ENCODE measurements at regions not wholly inside any gene's neighbourhood (a gene's known extent, or its start where the extent isn't known, plus 50 kb on each side); places are given as distances from the start of the nearest gene placed in this dataset.
"Not testable (repeated sequence)": the region's sequence is repeated elsewhere in the genome, so short reads cannot be mapped to it uniquely, and the experiment has no call there.

DNA sequence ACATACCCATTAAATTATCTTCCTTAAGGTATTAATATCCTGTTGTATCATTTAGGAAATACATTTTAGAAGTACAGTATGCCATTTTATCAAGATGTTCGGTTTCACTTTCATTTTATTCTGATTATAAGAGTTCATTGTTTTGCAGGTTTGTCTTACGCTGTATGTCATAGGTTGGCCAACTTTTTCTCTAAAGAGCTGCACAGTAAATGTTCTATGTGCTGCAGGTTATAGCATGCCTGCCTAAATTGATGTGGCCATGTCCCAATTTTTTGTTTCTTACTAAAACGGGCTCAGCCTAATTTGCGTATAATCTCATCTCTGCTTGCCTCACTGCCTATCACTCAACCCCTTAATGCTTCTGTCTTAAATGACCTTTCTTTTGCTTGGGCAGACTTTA, 126.4 kb downstream of the USP22 start:
- Histone ChIP-seq H3K4me3 (ENCODE audit: insufficient read depth, low read depth, low read length) (no peak overlapping the region), H3K36me3 (replicated peaks; ENCODE audit: control insufficient read depth, insufficient read depth, low read length) (no peaks in the 10 kb centered on the region), H3K27me3 (ENCODE audit: control insufficient read depth, insufficient read depth, low read length) (no peaks in the 10 kb centered on the region)
- DNase-seq = no peak

DNA sequence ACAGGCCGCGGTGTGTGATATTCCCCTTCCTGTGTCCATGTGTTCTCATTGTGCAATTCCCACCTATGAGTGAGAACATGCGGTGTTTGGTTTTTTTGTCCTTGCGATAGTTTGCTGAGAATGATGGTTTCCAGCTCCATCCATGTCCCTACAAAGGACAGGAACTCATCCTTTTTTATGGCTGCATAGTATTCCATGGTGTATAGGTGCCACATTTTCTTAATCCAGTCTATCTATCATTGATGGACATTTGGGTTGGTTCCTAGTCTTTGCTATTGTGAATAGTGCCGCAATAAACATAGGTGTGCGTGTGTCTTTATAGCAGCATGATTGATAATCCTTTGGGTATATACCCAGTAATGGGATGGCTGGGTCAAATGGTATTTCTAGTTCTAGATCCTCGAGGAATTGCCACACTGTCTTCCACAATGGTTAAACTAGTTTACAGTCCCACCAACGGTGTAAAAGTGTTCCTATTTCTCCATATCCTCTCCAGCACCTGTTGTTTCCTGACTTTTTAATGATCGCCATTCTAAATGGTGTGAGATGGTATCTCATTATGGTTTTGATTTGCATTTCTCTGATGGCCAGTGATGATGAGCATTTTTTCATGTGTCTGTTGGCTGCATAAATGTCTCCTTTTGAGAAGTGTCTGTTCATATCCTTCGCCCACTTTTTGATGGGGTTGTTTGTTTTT, 125.1 kb downstream of the USP22 start:
- not testable (repeated sequence) for H3K36me3 ChIP-seq (replicated peaks; ENCODE audit: control insufficient read depth, insufficient read depth, low read length); H3K4me3 ChIP-seq (ENCODE audit: insufficient read depth, low read depth, low read length); H3K27me3 ChIP-seq (ENCODE audit: control insufficient read depth, insufficient read depth, low read length); DNase-seq

DNA sequence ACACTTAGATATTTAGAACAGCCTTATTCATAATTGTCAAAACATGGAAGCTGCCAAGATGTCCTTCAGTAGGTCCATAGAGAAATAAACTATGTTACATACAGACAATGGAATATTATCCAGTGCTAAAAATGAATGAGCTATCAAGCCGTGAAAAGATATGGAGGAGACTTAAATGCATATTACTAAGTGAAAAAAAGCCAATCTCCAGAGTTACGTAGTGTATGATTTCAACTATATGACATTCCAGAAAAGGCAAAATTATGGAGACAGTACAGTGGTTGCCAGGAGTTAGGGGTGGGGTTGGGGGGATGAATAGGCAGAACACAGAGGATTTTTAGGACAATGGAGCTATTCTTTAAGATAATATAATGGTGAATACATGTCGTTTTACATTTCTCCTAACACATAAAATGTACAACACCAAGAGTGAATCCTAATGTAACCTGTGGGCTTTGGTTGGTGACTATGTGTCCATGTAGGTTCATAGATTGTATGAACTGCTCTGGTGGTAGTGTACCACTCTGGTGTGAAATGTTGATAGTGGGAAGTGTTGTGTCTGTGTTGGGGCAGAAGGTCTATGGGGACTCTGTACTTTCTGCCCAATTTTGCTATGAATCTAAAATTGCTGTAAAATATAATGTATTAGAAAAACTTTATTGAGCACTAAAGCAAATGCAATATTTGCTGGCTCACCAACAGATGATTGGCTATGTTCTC, 122.6 kb downstream of the USP22 start:
- Histone ChIP-seq H3K4me3 (ENCODE audit: insufficient read depth, low read depth, low read length) (no peak overlapping the region), H3K36me3 (replicated peaks; ENCODE audit: control insufficient read depth, insufficient read depth, low read length) (no peaks in the 10 kb centered on the region), H3K27me3 (ENCODE audit: control insufficient read depth, insufficient read depth, low read length) (no peaks in the 10 kb centered on the region)
- no peak for DNase-seq

DNA sequence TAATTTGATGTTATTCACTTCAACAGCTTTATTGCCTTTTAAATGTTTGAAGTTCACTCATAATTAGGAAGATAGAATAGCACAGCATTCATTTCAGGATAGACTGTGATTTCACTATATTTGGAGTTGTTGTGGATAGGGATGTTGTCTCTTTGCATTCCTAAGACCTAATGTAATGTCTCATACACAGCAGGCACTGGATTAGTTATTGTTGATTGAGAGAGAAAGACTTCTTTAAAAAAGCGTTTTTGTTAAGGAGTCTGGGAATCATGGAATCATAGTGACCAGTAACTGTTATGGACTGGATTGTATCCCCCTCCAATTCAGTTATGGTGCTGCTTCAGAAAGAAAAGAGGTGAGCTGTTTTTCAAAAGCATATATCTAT, 122.0 kb downstream of the USP22 start:
- DNase-seq = no peak
- H3K36me3 ChIP-seq (replicated peaks; ENCODE audit: control insufficient read depth, insufficient read depth, low read length) = no peaks in the 10 kb centered on the region
- H3K4me3 ChIP-seq (ENCODE audit: insufficient read depth, low read depth, low read length) = no peak overlapping the region
- no peaks in the 10 kb centered on the region for H3K27me3 ChIP-seq (ENCODE audit: control insufficient read depth, insufficient read depth, low read length)

DNA sequence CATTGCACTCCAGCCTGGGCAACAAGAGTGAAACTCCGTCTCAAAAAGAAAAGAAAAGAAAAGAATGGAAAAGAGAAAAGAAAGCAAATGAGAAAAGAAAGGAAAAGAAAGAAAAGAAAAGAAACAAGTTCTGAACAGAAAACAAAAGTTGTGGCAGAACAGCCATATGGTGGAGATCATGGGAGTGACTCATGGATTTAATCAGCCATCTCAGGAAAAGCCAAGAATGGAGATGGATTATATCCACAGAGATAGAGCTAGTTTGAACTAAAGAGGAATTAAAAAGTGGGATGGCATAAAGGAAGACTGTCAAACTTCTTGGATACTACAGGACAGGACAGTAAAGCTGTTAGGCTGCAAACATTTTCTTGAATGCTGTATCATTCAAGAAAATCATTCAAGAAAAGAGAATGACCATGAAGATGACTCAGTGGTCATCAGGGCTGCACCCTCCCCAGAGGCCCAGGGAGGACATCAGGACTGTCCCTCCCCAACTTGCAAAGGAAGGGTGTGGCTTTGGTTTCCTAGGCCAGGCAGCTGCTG, 120.6 kb downstream of the USP22 start:
- Histone ChIP-seq H3K36me3 (replicated peaks; ENCODE audit: control insufficient read depth, insufficient read depth, low read length) (no peaks in the 10 kb centered on the region), H3K27me3 (ENCODE audit: control insufficient read depth, insufficient read depth, low read length) (no peaks in the 10 kb centered on the region), H3K4me3 (ENCODE audit: insufficient read depth, low read depth, low read length) (no peak overlapping the region)
- DNase-seq = no peak

DNA sequence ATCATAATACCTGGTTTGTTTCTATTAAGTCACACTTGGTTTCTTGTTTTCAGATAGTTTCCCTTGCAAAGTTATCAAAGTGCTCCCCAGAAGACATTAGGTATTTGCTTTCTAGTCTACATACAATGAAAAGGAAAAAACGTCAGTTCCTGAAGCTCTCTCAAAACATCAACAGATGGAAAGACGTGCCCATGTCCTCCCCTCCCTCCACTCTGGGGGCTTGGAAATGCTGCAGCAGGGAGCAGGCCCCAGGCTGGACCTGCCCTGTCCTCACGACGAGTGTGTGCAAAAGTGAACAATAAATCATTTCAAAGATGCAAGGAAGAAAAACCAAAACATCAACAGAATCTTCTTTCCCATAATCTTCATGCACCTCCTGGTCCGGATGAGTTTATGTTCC, 118.5 kb downstream of the USP22 start:
- H3K36me3 ChIP-seq (replicated peaks; ENCODE audit: control insufficient read depth, insufficient read depth, low read length) = no peaks in the 10 kb centered on the region

DNA sequence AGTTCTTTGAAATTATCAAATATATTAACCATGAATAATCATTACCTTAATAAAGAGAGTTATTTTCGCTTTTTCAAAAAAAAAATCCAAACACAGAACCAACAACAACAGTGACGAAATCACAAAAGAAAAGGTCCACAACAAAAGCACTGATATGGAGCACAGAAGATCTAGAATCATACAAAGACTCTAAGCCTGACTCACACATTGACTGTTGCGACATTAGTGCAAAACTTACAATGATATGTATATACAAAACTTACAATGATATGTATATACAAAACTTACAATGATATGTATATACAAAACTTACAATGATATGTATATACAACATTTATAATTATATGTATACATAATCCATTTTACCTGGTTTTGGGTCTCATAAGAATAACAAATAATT, 117.7 kb downstream of the USP22 start:
- Histone ChIP-seq H3K36me3 (replicated peaks; ENCODE audit: control insufficient read depth, insufficient read depth, low read length) (no peaks in the 10 kb centered on the region), H3K4me3 (ENCODE audit: insufficient read depth, low read depth, low read length) (no peak overlapping the region), H3K27me3 (ENCODE audit: control insufficient read depth, insufficient read depth, low read length) (no peaks in the 10 kb centered on the region)
- no peak for DNase-seq

More for the DNA sequence above, 118.5 kb downstream of the USP22 start:
- Histone ChIP-seq H3K27me3 (ENCODE audit: control insufficient read depth, insufficient read depth, low read length) (no peaks in the 10 kb centered on the region), H3K4me3 (ENCODE audit: insufficient read depth, low read depth, low read length) (no peak overlapping the region)
- DNase-seq = no peak

DNA sequence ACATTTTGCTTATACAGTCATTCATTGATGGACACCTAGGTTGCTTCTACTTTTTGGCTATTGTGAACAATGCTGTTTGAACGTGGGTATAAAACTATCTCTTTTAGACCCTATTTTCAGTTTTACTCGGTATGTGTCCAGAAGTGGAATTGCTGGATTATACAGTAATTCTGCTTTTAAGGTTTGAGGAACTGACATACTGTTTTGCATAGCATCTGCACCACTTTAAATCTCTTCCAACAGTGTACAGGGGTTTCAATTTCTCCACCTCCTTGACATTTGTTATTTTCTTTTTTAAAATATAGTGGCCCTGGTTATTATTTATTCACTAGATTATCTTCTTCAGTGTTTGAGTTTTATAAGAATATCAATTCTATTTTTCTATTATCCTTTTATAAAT, 116.9 kb downstream of the USP22 start:
- Histone ChIP-seq H3K27me3 (ENCODE audit: control insufficient read depth, insufficient read depth, low read length) (no peaks in the 10 kb centered on the region), H3K4me3 (ENCODE audit: insufficient read depth, low read depth, low read length) (no peak overlapping the region), H3K36me3 (replicated peaks; ENCODE audit: control insufficient read depth, insufficient read depth, low read length) (no peaks in the 10 kb centered on the region)
- no peak for DNase-seq

DNA sequence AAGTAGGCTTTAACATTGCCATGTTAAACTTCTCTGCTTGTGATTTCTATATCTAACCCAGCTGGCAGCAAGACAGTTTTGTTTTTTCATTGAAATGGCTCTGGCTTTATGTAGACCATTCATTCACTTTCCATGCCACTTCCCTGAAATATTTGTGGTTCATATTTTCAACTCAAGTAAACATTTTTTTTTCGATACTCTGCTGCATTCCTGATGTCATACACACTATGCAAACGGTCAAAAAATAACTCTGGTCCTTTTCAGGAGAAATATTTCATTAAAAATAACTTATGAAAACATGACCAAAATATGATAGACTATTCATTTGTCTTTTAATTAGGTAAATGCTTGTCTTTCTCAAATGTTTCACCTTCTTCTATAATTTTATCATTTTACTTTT, 116.3 kb downstream of the USP22 start:
- Histone ChIP-seq H3K36me3 (replicated peaks; ENCODE audit: control insufficient read depth, insufficient read depth, low read length) (no peaks in the 10 kb centered on the region), H3K27me3 (ENCODE audit: control insufficient read depth, insufficient read depth, low read length) (no peaks in the 10 kb centered on the region), H3K4me3 (ENCODE audit: insufficient read depth, low read depth, low read length) (no peak overlapping the region)
- no peak for DNase-seq

DNA sequence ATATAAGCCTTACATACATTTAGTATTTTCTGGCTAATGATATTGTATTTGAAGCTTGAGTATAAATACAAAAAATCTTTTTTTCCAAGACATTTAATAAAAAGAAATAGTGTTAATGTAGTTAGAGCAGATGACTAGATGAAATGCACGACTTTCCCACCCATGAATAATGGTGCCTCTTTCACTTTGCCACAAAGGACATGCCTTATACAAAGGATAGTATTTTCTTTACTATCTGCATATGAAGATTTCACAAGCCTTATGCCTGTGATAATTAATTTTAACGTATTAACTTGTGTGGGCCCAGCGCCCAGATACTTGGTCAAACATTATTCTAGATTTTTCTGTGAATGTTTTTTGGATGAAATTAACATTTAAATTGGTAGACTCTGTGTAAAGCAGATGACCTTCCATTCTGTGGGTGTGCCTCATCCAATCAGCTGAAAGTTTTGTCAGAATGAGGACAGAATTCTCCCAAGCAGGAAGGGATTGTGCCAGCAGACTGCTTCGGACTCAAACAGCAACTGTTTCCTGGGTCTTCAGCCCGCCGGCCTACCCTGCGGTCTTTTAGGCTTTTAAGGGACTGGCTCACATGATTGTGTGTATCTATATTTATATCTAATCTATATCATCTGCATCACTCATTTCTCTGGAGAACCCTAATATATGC, 115.4 kb downstream of the USP22 start:
- no peak for DNase-seq
- no peaks in the 10 kb centered on the region for H3K36me3 ChIP-seq (replicated peaks; ENCODE audit: control insufficient read depth, insufficient read depth, low read length)

DNA sequence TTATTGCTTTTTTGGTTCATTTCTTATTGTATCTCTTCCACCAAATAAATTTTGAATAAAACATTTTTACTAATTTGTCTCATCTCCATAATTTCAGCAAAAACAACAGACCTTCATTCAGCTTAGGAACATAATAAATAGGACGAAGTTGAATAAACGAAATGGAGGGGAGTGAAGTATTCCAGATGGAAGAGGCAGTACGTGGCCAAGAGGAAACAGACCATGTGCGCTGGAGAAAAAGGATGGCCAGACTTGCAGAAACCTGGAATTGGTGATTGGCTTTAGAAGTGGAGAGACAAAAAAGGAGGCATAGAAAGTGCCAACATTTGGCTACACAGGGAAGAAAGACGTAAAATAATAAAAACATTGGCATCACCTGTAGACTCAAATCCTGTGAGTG, 113.5 kb downstream of the USP22 start:
- Histone ChIP-seq H3K27me3 (ENCODE audit: control insufficient read depth, insufficient read depth, low read length) (no peaks in the 10 kb centered on the region), H3K4me3 (ENCODE audit: insufficient read depth, low read depth, low read length) (no peak overlapping the region), H3K36me3 (replicated peaks; ENCODE audit: control insufficient read depth, insufficient read depth, low read length) (no peaks in the 10 kb centered on the region)
- no peak for DNase-seq

More for the DNA sequence above, 115.4 kb downstream of the USP22 start:
- Histone ChIP-seq H3K27me3 (ENCODE audit: control insufficient read depth, insufficient read depth, low read length) (no peaks in the 10 kb centered on the region), H3K4me3 (ENCODE audit: insufficient read depth, low read depth, low read length) (no peak overlapping the region)

DNA sequence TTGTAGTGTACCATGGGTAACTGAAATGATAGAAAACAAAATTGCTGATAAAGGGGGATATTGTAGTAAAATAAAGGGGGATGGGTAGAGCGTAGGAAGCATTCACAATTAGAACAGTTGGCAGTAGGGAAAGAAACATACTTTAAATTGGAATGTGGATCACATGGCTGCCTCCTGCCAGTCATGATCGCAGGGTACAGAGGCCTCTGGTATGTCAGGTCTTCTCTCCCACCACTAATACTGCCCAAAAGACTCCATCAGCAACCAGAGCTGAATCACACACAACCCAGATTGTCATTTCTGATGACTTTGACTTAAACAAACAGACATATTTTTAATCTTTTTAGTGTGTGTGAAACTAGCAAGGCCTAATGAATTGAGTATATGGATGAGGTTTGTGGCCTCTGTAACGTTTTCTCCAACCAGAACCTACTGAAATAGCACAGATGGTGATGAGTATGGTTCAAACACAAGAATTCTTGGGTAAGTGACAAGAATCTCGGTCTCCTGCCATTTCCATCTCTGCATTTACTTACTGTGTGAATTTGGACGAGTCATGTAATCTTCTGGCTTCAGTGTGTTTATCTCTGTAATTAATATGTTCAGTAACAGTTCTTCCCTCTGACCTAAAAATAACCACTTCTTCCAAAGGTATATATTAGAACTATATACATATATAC, 112.6 kb downstream of the USP22 start:
- Histone ChIP-seq H3K36me3 (replicated peaks; ENCODE audit: control insufficient read depth, insufficient read depth, low read length) (no peaks in the 10 kb centered on the region), H3K4me3 (ENCODE audit: insufficient read depth, low read depth, low read length) (no peak overlapping the region), H3K27me3 (ENCODE audit: control insufficient read depth, insufficient read depth, low read length) (no peaks in the 10 kb centered on the region)
- DNase-seq = no peak

DNA sequence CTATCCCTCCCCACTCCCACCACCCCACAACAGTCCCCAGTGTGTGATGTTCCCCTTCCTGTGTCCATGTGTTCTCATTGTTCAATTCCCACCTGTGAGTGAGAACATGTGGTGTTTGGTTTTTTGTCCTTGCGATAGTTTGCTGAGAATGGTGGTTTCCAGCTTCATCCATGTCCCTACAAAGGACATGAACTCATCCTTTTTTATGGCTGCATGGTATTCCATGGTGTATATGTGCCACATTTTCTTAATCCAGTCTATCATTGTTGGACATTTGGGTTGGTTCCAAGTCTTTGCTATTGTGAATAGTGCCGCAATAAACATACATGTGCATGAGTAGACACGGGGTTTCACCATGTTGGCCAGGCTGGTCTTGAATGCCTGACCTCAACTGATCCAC, 109.8 kb downstream of the USP22 start:
- not testable (repeated sequence) for DNase-seq; H3K4me3 ChIP-seq (ENCODE audit: insufficient read depth, low read depth, low read length); H3K27me3 ChIP-seq (ENCODE audit: control insufficient read depth, insufficient read depth, low read length); H3K36me3 ChIP-seq (replicated peaks; ENCODE audit: control insufficient read depth, insufficient read depth, low read length)

DNA sequence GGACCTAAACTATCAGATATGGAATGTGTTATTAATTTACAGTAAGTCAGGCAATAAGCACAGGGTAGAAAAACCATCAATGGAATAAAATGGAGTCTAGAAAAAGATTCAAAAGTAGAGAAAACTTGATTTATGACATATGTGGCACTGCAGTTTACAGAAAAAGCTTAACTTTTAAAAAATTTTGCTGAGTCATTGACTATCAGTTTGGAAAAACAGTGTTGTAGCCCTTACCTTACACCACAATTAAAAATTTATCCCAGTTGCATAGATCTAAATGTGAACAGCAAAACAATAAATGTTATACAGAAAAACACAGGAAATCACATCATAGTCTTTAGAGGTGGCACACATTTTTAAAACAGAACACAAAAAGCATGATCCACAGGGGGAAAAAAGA, 108.5 kb downstream of the USP22 start:
- Histone ChIP-seq H3K36me3 (replicated peaks; ENCODE audit: control insufficient read depth, insufficient read depth, low read length) (no peaks in the 10 kb centered on the region), H3K4me3 (ENCODE audit: insufficient read depth, low read depth, low read length) (no peak overlapping the region), H3K27me3 (ENCODE audit: control insufficient read depth, insufficient read depth, low read length) (no peaks in the 10 kb centered on the region)
- no peak for DNase-seq
